ENCODE measurements at regions not wholly inside any gene's neighbourhood (a gene's known extent, or its start where the extent isn't known, plus 50 kb on each side); places are given as distances from the start of the nearest gene placed in this dataset.

GRCh38 chr3:35549690-35550089 is 89.6 kb upstream of the ARPP21 start:
- no peak for DNase-seq

GRCh38 chr3:35562141-35562540 is 77.2 kb upstream of the ARPP21 start:
- no peak for DNase-seq

- DNase-seq: no peak
These were observed 74.3 kb upstream of the ARPP21 start for GRCh38 chr3:35565048-35565447.
